ENCODE measurements at regions not wholly inside any gene's neighbourhood (a gene's known extent, or its start where the extent isn't known, plus 50 kb on each side); places are given as distances from the start of the nearest gene placed in this dataset.

DNA sequence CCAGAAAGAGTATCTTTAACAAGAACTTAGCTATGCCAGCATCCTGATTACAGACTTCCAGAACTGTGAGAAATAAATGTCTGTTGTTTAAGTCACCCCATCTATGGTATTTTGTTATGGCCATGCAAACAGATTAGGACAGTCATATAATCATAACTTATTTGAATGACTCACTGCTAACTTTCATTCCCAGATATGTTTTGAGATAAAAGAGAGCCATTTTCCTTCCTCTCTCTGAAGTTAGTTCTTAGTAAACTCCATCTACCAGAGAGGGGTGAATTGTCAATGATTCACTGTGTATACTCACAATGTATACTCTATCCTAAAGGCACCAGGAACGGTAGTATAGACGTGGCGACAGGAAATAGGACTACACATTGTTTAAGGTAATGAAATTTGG is 179.4 kb upstream of the DPH6 start:
- Histone ChIP-seq H3K4me3 (no peak overlapping the region), H3K27me3 (no peaks in the 10 kb centered on the region), H3K4me1 (peaks cover 0 to 12% (median 3%) of the 10 kb centered on the region in 4 donors), H3K36me3 (no peaks in the 10 kb centered on the region), H3K9me3 (no peaks in the 10 kb centered on the region), H3K27ac (no peak overlapping the region)
- TF ChIP-seq POLR2AphosphoS5 (IDR thresholded peaks at IDR 0.05), result no peak
- no peak for TF ChIP-seq POLR2A (IDR thresholded peaks at IDR 0.05)
- intact Hi-C loops (cut with DNase I; ENCODE audit: low total_unique reads), result no loop called here
- DNase-seq, result no peak
- WGBS, 5 donors, result 70 to 88% (median 79%) methylated on average over 3 of the region's 3 CpGs

DNA sequence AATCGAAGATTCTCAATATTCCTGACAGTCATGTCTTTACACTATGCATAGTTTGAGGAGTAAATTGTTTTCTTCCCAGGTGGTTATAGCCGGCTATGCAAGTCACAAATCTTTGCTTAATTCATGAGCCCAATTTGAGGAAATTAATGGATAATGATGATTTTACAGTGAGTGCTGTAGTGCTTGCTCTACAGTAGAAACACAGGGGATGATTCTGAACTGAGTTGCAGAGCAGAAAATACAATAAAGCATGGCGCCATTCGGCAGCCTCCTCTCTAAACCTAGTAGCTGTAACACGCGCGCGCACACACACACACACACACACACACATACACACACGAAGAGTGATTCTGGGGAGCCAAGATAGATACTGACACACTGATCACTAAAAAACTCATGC is 181.7 kb upstream of the DPH6 start:
- 72 to 82% (median 74%) methylated on average over 9 of the region's 9 CpGs for whole genome bisulfite sequencing, 5 donors
- no peak overlapping the region for H3K4me3 ChIP-seq
- H3K36me3 ChIP-seq, result no peaks in the 10 kb centered on the region
- H3K4me1 ChIP-seq, result peaks cover 0 to 12% (median 3%) of the 10 kb centered on the region in 4 donors
- intact Hi-C loops (cut with DNase I; ENCODE audit: low total_unique reads), result no loop called here
- H3K27me3 ChIP-seq, result no peaks in the 10 kb centered on the region
- no peak overlapping the region for H3K27ac ChIP-seq
- no peak for TF ChIP-seq POLR2AphosphoS5 (IDR thresholded peaks at IDR 0.05)
- TF ChIP-seq POLR2A (IDR thresholded peaks at IDR 0.05), result no peak
- no peak for TF ChIP-seq EP300 (IDR thresholded peaks at IDR 0.05)
- TF ChIP-seq, protein P1, sequence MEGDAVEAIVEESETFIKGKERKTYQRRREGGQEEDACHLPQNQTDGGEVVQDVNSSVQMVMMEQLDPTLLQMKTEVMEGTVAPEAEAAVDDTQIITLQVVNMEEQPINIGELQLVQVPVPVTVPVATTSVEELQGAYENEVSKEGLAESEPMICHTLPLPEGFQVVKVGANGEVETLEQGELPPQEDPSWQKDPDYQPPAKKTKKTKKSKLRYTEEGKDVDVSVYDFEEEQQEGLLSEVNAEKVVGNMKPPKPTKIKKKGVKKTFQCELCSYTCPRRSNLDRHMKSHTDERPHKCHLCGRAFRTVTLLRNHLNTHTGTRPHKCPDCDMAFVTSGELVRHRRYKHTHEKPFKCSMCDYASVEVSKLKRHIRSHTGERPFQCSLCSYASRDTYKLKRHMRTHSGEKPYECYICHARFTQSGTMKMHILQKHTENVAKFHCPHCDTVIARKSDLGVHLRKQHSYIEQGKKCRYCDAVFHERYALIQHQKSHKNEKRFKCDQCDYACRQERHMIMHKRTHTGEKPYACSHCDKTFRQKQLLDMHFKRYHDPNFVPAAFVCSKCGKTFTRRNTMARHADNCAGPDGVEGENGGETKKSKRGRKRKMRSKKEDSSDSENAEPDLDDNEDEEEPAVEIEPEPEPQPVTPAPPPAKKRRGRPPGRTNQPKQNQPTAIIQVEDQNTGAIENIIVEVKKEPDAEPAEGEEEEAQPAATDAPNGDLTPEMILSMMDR (IDR thresholded peaks at IDR 0.05), result no peak
- H3K9me3 ChIP-seq, result no peaks in the 10 kb centered on the region
- DNase-seq, result no peak

DNA sequence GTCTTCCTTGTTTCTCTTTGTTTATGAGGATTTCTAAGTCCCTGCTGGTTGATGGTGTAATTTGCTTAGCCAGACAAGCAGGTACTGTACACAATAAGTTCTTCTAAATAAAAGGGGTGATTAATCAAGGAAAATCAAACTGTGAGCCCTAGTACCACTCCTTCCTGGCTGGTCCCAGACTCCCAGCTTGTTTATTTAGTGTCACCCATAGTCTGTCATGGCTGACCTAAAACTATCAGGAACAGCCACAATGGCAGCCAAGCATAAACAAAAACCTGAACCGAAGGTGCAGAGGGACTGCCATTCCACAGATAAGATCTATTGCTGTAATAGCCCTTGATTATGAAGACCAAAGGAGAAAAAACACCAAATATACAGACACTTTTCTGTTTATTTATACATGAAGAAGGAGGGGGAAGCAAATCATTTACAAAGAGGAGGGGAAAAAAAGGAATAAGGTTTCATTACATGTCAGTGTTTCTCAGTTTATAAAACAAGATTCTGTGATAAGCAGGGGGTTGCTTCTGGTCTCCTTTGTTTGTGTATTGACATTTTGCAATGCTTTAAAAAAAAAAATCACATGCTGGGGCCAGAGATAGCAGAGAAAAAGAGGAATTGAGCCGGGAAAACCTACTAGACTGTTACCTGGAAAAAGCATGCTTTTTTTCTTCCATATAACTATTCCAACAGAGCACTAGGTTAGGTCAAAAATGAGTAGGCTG is 182.4 kb upstream of the DPH6 start:
- H3K27ac ChIP-seq, result no peak overlapping the region
- no peaks in the 10 kb centered on the region for H3K27me3 ChIP-seq
- H3K4me3 ChIP-seq, result no peak overlapping the region
- H3K4me1 ChIP-seq, result peaks cover 0 to 12% (median 3%) of the 10 kb centered on the region in 4 donors
- DNase-seq, result peak in 1 of 2 donors; percentile 20
- H3K9me3 ChIP-seq, result no peaks in the 10 kb centered on the region
- no peak for TF ChIP-seq POLR2A (IDR thresholded peaks at IDR 0.05)
- no peak for TF ChIP-seq EP300 (IDR thresholded peaks at IDR 0.05)
- TF ChIP-seq, protein P1 (IDR thresholded peaks at IDR 0.05), result no peak
- no peak for TF ChIP-seq POLR2AphosphoS5 (IDR thresholded peaks at IDR 0.05)
- H3K36me3 ChIP-seq, result no peaks in the 10 kb centered on the region
- intact Hi-C loops (cut with DNase I; ENCODE audit: low total_unique reads), result no loop called here
- 14 to 42% (median 35%) methylated on average over 2 of the region's 2 CpGs for WGBS, 5 donors

DNA sequence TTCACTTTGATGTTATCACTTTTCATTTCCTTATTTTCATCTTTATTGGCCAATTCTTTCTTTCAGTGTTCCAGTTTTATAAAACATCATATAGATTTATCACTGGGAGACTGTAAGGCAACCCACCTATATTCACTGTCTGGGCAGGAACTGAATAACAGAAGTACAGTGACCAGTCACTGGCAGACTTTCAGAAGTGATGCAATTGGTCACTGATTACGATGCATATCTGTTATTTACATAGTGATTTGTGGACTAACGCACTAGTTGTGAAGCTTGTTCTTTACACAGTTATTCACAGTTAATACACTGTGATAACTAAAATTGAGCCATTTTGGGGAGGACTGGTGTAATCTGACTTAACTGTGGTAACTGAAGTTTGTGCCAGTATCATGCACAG is 190.2 kb upstream of the DPH6 start:
- WGBS, 5 donors, result 32 to 67% (median 35%) methylated on average over 2 of the region's 2 CpGs
- Histone ChIP-seq H3K9me3 (no peaks in the 10 kb centered on the region), H3K27me3 (no peaks in the 10 kb centered on the region), H3K4me1 (peaks cover 0 to 11% (median 0%) of the 10 kb centered on the region in 4 donors), H3K4me3 (no peak overlapping the region), H3K27ac (no peak overlapping the region), H3K36me3 (no peaks in the 10 kb centered on the region)
- intact Hi-C loops (cut with DNase I; ENCODE audit: low total_unique reads), result no loop called here
- peak in 1 of 2 donors; percentile 43 for DNase-seq
- TF ChIP-seq POLR2A (IDR thresholded peaks at IDR 0.05) (no peak), POLR2AphosphoS5 (IDR thresholded peaks at IDR 0.05) (peak in 2 of 3 donors; percentile 26 to 33)

DNA sequence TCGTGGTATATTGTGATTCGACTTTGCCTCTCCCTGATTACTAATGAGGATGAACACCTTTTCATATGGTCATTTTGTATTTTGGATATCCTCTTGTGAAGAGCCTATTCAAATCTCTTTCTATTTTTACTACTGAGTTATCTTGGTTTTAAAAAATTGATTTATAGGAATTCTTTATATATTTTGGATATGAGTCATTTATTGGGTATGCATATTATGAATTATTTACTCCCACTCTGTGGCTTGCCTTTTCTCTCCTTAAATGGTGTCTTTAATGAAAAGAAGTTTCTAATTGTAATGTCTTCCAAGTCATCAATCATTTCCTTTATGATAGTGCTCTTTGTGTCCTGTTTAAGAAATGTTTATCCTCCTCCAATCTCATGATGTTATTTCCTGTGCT is 191.5 kb upstream of the DPH6 start:
- H3K9me3 ChIP-seq, result no peaks in the 10 kb centered on the region
- no peak for DNase-seq
- intact Hi-C loops (cut with DNase I; ENCODE audit: low total_unique reads), result no loop called here
- peaks cover 0 to 11% (median 0%) of the 10 kb centered on the region in 4 donors for H3K4me1 ChIP-seq
- 87 to 99% (median 96%) methylated on average over 2 of the region's 2 CpGs for WGBS, 5 donors
- TF ChIP-seq POLR2A (IDR thresholded peaks at IDR 0.05) (no peak), POLR2AphosphoS5 (IDR thresholded peaks at IDR 0.05) (no peak), EP300 (IDR thresholded peaks at IDR 0.05) (no peak)
- TF ChIP-seq, protein P1 (IDR thresholded peaks at IDR 0.05), result no peak
- H3K4me3 ChIP-seq, result no peak overlapping the region
- H3K36me3 ChIP-seq, result no peaks in the 10 kb centered on the region
- no peak overlapping the region for H3K27ac ChIP-seq
- no peaks in the 10 kb centered on the region for H3K27me3 ChIP-seq
